ENCODE measurements at regions not wholly inside any gene's neighbourhood (a gene's known extent, or its start where the extent isn't known, plus 50 kb on each side); places are given as distances from the start of the nearest gene placed in this dataset.

DNA sequence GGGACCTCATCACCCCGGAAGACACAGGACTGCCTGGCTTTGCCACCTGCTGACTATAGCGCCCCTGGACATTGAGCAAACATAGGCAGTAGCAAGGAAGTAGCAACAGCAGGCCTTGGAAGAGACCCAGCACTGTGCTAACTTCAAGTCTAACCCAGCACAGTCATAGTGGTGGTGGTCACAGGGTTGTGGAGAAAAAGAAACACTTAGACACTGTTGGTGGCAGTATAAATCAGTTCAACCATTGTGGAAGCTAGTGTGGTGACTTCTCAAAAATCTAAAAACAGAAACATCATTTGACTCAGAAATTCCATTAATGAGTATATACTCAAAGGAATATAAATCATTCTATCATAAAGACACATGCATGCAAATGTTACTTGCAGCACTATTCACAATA, 874.0 kb upstream of the EPHA5 start:
- intact Hi-C loops (cut with micrococcal nuclease; ENCODE audit: unreplicated experiment), result no loop called here
- no peak overlapping the region for H3K27ac ChIP-seq (ENCODE audit: low read length)
- no peaks in the 10 kb centered on the region for H3K27me3 ChIP-seq (ENCODE audit: control insufficient read depth, insufficient read depth, low read length)
- no peak for DNase-seq (ENCODE audit: low read depth, low spot score)
- ATAC-seq, result no peak
- POLR2A ChIA-PET, result no interaction called here
- CTCF ChIA-PET, result no interaction called here
- TF ChIP-seq REST (IDR thresholded peaks at IDR 0.05; ENCODE audit: insufficient read depth in 1 of 2, low read depth in 2 of 2, low read length in 1 of 2) (no peak), SIN3A (IDR thresholded peaks at IDR 0.05; ENCODE audit: borderline replicate concordance, insufficient read depth, low read depth, low read length) (no peak), TCF7L2 (IDR thresholded peaks at IDR 0.05; ENCODE audit: low read depth, low read length) (no peak), POLR2AphosphoS5 (IDR thresholded peaks at IDR 0.05; ENCODE audit: low read depth, low read length) (no peak)
- TF ChIP-seq, protein P1, sequence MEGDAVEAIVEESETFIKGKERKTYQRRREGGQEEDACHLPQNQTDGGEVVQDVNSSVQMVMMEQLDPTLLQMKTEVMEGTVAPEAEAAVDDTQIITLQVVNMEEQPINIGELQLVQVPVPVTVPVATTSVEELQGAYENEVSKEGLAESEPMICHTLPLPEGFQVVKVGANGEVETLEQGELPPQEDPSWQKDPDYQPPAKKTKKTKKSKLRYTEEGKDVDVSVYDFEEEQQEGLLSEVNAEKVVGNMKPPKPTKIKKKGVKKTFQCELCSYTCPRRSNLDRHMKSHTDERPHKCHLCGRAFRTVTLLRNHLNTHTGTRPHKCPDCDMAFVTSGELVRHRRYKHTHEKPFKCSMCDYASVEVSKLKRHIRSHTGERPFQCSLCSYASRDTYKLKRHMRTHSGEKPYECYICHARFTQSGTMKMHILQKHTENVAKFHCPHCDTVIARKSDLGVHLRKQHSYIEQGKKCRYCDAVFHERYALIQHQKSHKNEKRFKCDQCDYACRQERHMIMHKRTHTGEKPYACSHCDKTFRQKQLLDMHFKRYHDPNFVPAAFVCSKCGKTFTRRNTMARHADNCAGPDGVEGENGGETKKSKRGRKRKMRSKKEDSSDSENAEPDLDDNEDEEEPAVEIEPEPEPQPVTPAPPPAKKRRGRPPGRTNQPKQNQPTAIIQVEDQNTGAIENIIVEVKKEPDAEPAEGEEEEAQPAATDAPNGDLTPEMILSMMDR (IDR thresholded peaks at IDR 0.05), result no peak
- H3K4me1 ChIP-seq (ENCODE audit: control insufficient read depth, insufficient read depth, low read length), result no peaks in the 10 kb centered on the region
- BruUV-seq (replicated peaks), result no TSS peak
- H3K9me3 ChIP-seq (ENCODE audit: control insufficient read depth, insufficient read depth, low read depth, low read length), result no peaks in the 10 kb centered on the region
- no peak overlapping the region for H3K4me3 ChIP-seq (ENCODE audit: low read depth in 2 of 2, low read length in 2 of 2)
- in situ Hi-C loops (cut with HindIII; ENCODE audit: low pct_unique_long_range_greater_than_20kb, low sequenced_read_pairs), result no loop called here
- H3K36me3 ChIP-seq (ENCODE audit: control insufficient read depth, insufficient read depth, low read length), result no peaks in the 10 kb centered on the region

- no peak overlapping the region for H3K27ac ChIP-seq (ENCODE audit: low read length)
- CTCF ChIA-PET, result no interaction called here
- ATAC-seq (no peak), DNase-seq (ENCODE audit: low read depth, low spot score) (no peak)
- no peaks in the 10 kb centered on the region for H3K27me3 ChIP-seq (ENCODE audit: control insufficient read depth, insufficient read depth, low read length)
- POLR2A ChIA-PET, result no interaction called here
- BruUV-seq (replicated peaks), result no TSS peak
- no peaks in the 10 kb centered on the region for H3K9me3 ChIP-seq (ENCODE audit: control insufficient read depth, insufficient read depth, low read depth, low read length)
- H3K36me3 ChIP-seq (ENCODE audit: control insufficient read depth, insufficient read depth, low read length), result no peaks in the 10 kb centered on the region
- no peak overlapping the region for H3K4me3 ChIP-seq (ENCODE audit: low read depth in 2 of 2, low read length in 2 of 2)
- TF ChIP-seq REST (IDR thresholded peaks at IDR 0.05; ENCODE audit: insufficient read depth in 1 of 2, low read depth in 2 of 2, low read length in 1 of 2) (no peak), POLR2AphosphoS5 (IDR thresholded peaks at IDR 0.05; ENCODE audit: low read depth, low read length) (no peak), TCF7L2 (IDR thresholded peaks at IDR 0.05; ENCODE audit: low read depth, low read length) (no peak), SIN3A (IDR thresholded peaks at IDR 0.05; ENCODE audit: borderline replicate concordance, insufficient read depth, low read depth, low read length) (no peak)
- intact Hi-C loops (cut with micrococcal nuclease; ENCODE audit: unreplicated experiment) (no loop called here), in situ Hi-C loops (cut with HindIII; ENCODE audit: low pct_unique_long_range_greater_than_20kb, low sequenced_read_pairs) (no loop called here)
- no peaks in the 10 kb centered on the region for H3K4me1 ChIP-seq (ENCODE audit: control insufficient read depth, insufficient read depth, low read length)
Observed at GRCh38 chr4:66539745-66540144, 869.5 kb upstream of the EPHA5 start.

Measured in Panc1 (cell line).